ENCODE measurements at regions not wholly inside any gene's neighbourhood (a gene's known extent, or its start where the extent isn't known, plus 50 kb on each side); places are given as distances from the start of the nearest gene placed in this dataset.

GRCh38 chr16:64280317-64280716, 841.5 kb downstream of the CDH11 start:
- no peak for DNase-seq
- H3K36me3 ChIP-seq = no peaks in the 10 kb centered on the region
- peaks cover 0 to 5% (median 0%) of the 10 kb centered on the region in 4 donors for H3K9me3 ChIP-seq
- no peak overlapping the region for H3K4me3 ChIP-seq
- intact Hi-C loops (cut with DNase I; ENCODE audit: low total_unique reads) = no loop called here
- no peaks in the 10 kb centered on the region for H3K27me3 ChIP-seq
- H3K4me1 ChIP-seq = no peaks in the 10 kb centered on the region
- H3K27ac ChIP-seq = no peak overlapping the region
- 68 to 83% (median 81%) methylated on average over 9 of the region's 9 CpGs for WGBS, 5 donors
- TF ChIP-seq POLR2A (IDR thresholded peaks at IDR 0.05) = no peak
- TF ChIP-seq POLR2AphosphoS5 (IDR thresholded peaks at IDR 0.05) = no peak
- no peak for TF ChIP-seq CTCF (IDR thresholded peaks at IDR 0.05)
- TF ChIP-seq EP300 (IDR thresholded peaks at IDR 0.05) = no peak

GRCh38 chr16:64278196-64278595, 843.7 kb downstream of the CDH11 start:
- intact Hi-C loops (cut with DNase I; ENCODE audit: low total_unique reads) = no loop called here
- WGBS, 5 donors = 33 to 63% (median 57%) methylated on average over 1 of the region's 1 CpG

DNA sequence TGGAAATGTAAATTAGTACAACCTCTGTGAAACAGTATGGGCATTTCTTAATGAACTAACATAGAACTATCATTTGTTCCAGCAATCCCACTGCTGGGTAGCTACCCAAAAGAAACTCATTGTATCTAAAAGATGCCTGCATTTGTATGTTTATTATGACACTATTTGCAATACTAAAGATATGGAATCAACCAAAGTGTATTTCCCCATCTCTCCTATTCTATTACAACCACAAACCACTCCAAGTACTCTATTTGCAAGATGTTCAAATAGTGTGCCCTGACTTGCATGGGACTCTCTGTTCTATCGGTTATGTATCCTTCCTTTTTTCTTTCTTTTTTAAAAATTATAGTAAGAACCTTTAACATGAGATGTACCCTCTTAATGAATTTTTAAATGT, 845.2 kb downstream of the CDH11 start:
- Histone ChIP-seq H3K4me3 (no peak overlapping the region), H3K27me3 (no peaks in the 10 kb centered on the region), H3K36me3 (no peaks in the 10 kb centered on the region), H3K4me1 (no peaks in the 10 kb centered on the region), H3K9me3 (no peaks in the 10 kb centered on the region), H3K27ac (no peak overlapping the region)
- intact Hi-C loops (cut with DNase I; ENCODE audit: low total_unique reads) = no loop called here
- no peak for TF ChIP-seq EP300 (IDR thresholded peaks at IDR 0.05)
- no peak for TF ChIP-seq POLR2A (IDR thresholded peaks at IDR 0.05)
- TF ChIP-seq POLR2AphosphoS5 (IDR thresholded peaks at IDR 0.05) = no peak
- no peak for TF ChIP-seq CTCF (IDR thresholded peaks at IDR 0.05)
- no peak for DNase-seq
- WGBS, 5 donors = 81 to 93% (median 90%) methylated on average over 1 of the region's 1 CpG

More at GRCh38 chr16:64278196-64278595, 843.7 kb downstream of the CDH11 start:
- no peak overlapping the region for H3K4me3 ChIP-seq
- H3K9me3 ChIP-seq = no peaks in the 10 kb centered on the region
- no peak for DNase-seq
- TF ChIP-seq CTCF (IDR thresholded peaks at IDR 0.05) (no peak), POLR2A (IDR thresholded peaks at IDR 0.05) (no peak), EP300 (IDR thresholded peaks at IDR 0.05) (no peak), POLR2AphosphoS5 (IDR thresholded peaks at IDR 0.05) (no peak)
- H3K27ac ChIP-seq = no peak overlapping the region
- no peaks in the 10 kb centered on the region for H3K4me1 ChIP-seq
- H3K36me3 ChIP-seq = no peaks in the 10 kb centered on the region
- H3K27me3 ChIP-seq = no peaks in the 10 kb centered on the region

DNA sequence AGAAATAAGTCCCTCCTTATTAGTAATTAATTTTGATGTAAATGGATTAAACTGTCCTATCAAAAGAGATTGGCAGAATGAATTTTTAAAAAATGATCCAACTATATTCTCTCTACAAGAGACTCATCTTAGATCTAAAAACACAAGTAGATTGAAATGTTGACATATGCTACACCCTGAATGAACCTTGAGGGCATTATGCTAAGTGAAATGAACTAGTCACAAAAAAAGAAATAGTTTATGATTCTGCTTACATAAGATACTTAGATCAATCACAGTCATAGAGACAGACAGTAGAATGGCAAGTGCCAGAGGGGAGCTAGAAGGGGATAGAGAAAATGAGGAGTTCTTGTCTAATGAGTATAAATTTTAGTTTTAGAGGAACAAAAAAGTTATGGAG, 849.8 kb downstream of the CDH11 start:
- Histone ChIP-seq H3K27ac (no peak overlapping the region), H3K4me3 (no peak overlapping the region), H3K9me3 (peaks cover 0 to 3% (median 0%) of the 10 kb centered on the region in 4 donors), H3K36me3 (no peaks in the 10 kb centered on the region), H3K4me1 (no peaks in the 10 kb centered on the region), H3K27me3 (no peaks in the 10 kb centered on the region)
- intact Hi-C loops (cut with DNase I; ENCODE audit: low total_unique reads) = no loop called here
- no peak for TF ChIP-seq POLR2AphosphoS5 (IDR thresholded peaks at IDR 0.05)
- DNase-seq = no peak

- TF ChIP-seq EP300 (IDR thresholded peaks at IDR 0.05) (no peak), CTCF (IDR thresholded peaks at IDR 0.05) (no peak), POLR2A (IDR thresholded peaks at IDR 0.05) (no peak), POLR2AphosphoS5 (IDR thresholded peaks at IDR 0.05) (no peak)
- Histone ChIP-seq H3K36me3 (no peaks in the 10 kb centered on the region), H3K27ac (no peak overlapping the region), H3K27me3 (no peaks in the 10 kb centered on the region), H3K4me3 (no peak overlapping the region), H3K9me3 (peaks cover 0 to 3% (median 0%) of the 10 kb centered on the region in 4 donors), H3K4me1 (no peaks in the 10 kb centered on the region)
- intact Hi-C loops (cut with DNase I; ENCODE audit: low total_unique reads) = no loop called here
- DNase-seq = no peak
- 55 to 79% (median 64%) methylated on average over 1 of the region's 1 CpG for WGBS, 5 donors
Measured at GRCh38 chr16:64269756-64270155, 852.1 kb downstream of the CDH11 start.

Measured in stomach (tissue), 8 donors.